KMS-11 (cell line): ENCODE measurements at regions not wholly inside any gene's neighbourhood (a gene's known extent, or its start where the extent isn't known, plus 50 kb on each side); places are given as distances from the start of the nearest gene placed in this dataset.

ENCODE experiments used
- H2AFZ ChIP-seq: fragments of 200-600 bp; sonication (generic); 2 replicates; pipeline ENCODE4 v1.6.1; 2016; ENCODE audit warnings: antibody characterized with exemption, mixed run types, low read depth
- H3K27ac ChIP-seq: fragments of 200-600 bp; sonication (generic); 2 replicates; pipeline ENCODE4 v1.6.1; 2016; ENCODE audit warnings: mild to moderate bottlenecking, mixed run types
- H3K27me3 ChIP-seq: fragments of 200-600 bp; sonication (generic); 2 replicates; pipeline ENCODE4 v1.6.1; 2017; ENCODE audit warnings: mild to moderate bottlenecking, low read depth, mixed run types, moderate library complexity; ENCODE audit not compliant: insufficient read depth
- H3K36me3 ChIP-seq: fragments of 200-600 bp; sonication (generic); 2 replicates; pipeline ENCODE4 v1.6.1; 2017; ENCODE audit warnings: mild to moderate bottlenecking, mixed run types; ENCODE audit not compliant: insufficient read depth
- H3K4me1 ChIP-seq: fragments of 200-600 bp; sonication (generic); 2 replicates; pipeline ENCODE4 v1.6.1; 2016; ENCODE audit warnings: mild to moderate bottlenecking, low read depth, mixed run types; ENCODE audit not compliant: poor library complexity, severe bottlenecking
- H3K4me2 ChIP-seq: fragments of 200-600 bp; sonication (generic); 2 replicates; pipeline ENCODE4 v1.7.0; 2016; ENCODE audit warnings: mild to moderate bottlenecking, mixed run types
- H3K4me3 ChIP-seq: fragments of 200-600 bp; sonication (generic); IDR thresholded peaks from 2 replicates; pipeline ENCODE4 v1.6.1; 2017; ENCODE audit warnings: low read depth, low read length, mixed read lengths; ENCODE audit not compliant: insufficient read depth
- H3K79me2 ChIP-seq: fragments of 200-600 bp; sonication (generic); 2 replicates; pipeline ENCODE4 v1.6.1; 2016; ENCODE audit warnings: low read depth, mixed run types; ENCODE audit not compliant: insufficient read depth
- H3K9ac ChIP-seq: fragments of 200-600 bp; sonication (generic); 2 replicates; pipeline ENCODE4 v1.6.1; 2016; ENCODE audit warnings: mild to moderate bottlenecking, mixed run types
- H4K20me1 ChIP-seq: fragments of 200-600 bp; sonication (generic); 2 replicates; pipeline ENCODE4 v1.6.1; 2016; ENCODE audit warnings: mild to moderate bottlenecking, mixed run types; ENCODE audit not compliant: insufficient read depth
- CTCF ChIP-seq: fragments of 200-600 bp; sonication (generic); conservative IDR thresholded peaks from 2 replicates; pipeline ENCODE4 v1.6.1; 2017; ENCODE audit warnings: low read depth, mild to moderate bottlenecking, antibody characterized with exemption, low read length, moderate library complexity, mixed read lengths

GRCh38 chr6:140644017-140644416 lies 1269.6 kb upstream of the CITED2 start:
- Histone ChIP-seq H3K4me1 (no peaks in the 10 kb centered on the region), H3K9ac (no peak overlapping the region), H3K4me2 (no peak overlapping the region), H3K27me3 (no peaks in the 10 kb centered on the region), H4K20me1 (no peaks in the 10 kb centered on the region), H3K36me3 (no peaks in the 10 kb centered on the region), H3K4me3 (no peak overlapping the region), H2AFZ (no peak overlapping the region), H3K27ac (no peak overlapping the region), H3K79me2 (no peaks in the 10 kb centered on the region)
- TF ChIP-seq CTCF: no peak

GRCh38 chr6:140641412-140641811 lies 1267.0 kb upstream of the CITED2 start:
- H3K79me2 ChIP-seq: no peaks in the 10 kb centered on the region
- H3K27me3 ChIP-seq: no peaks in the 10 kb centered on the region
- no peak overlapping the region for H2AFZ ChIP-seq
- no peaks in the 10 kb centered on the region for H3K36me3 ChIP-seq
- no peak overlapping the region for H3K9ac ChIP-seq
- H3K4me1 ChIP-seq: no peaks in the 10 kb centered on the region
- H4K20me1 ChIP-seq: no peaks in the 10 kb centered on the region
- no peak for TF ChIP-seq CTCF
- H3K4me2 ChIP-seq: no peak overlapping the region
- H3K27ac ChIP-seq: no peak overlapping the region
- no peak overlapping the region for H3K4me3 ChIP-seq

- Histone ChIP-seq H2AFZ (no peak overlapping the region), H3K27me3 (no peaks in the 10 kb centered on the region), H3K4me1 (no peaks in the 10 kb centered on the region), H3K4me3 (no peak overlapping the region), H3K27ac (no peak overlapping the region), H3K4me2 (no peak overlapping the region), H3K9ac (no peak overlapping the region), H3K36me3 (no peaks in the 10 kb centered on the region), H3K79me2 (no peaks in the 10 kb centered on the region), H4K20me1 (no peaks in the 10 kb centered on the region)
- no peak for TF ChIP-seq CTCF
Observed at GRCh38 chr6:140636908-140637402, 1262.5 kb upstream of the CITED2 start.

GRCh38 chr6:140636271-140636907 lies 1261.9 kb upstream of the CITED2 start:
- Histone ChIP-seq H3K27ac (no peak overlapping the region), H3K4me2 (no peak overlapping the region), H3K4me1 (no peaks in the 10 kb centered on the region), H4K20me1 (no peaks in the 10 kb centered on the region), H3K36me3 (no peaks in the 10 kb centered on the region), H3K4me3 (no peak overlapping the region), H3K27me3 (no peaks in the 10 kb centered on the region), H3K79me2 (no peaks in the 10 kb centered on the region), H3K9ac (no peak overlapping the region), H2AFZ (no peak overlapping the region)
- no peak for TF ChIP-seq CTCF
